ENCODE measurements at regions not wholly inside any gene's neighbourhood (a gene's known extent, or its start where the extent isn't known, plus 50 kb on each side); places are given as distances from the start of the nearest gene placed in this dataset.

DNA sequence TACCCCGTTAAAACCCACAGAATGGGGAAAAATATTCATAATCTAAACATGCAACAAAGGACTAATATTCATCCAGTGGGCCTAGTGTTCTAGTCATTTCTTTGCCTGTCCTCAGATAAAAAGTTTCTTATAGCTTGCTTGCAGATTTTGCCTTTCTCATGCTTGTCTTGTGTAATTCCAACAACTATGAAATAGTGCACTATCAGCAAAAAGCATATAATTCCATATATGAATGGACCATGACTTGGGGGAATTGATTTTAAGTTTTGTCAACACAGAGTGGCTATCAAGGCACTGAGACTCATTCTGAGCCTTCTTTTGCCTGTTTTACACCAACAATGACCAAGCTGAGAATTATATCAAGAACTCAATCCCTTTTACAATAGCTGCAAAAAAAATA, 278.6 kb upstream of the GPR149 start:
- BruUV-seq (replicated peaks): no TSS peak
- Histone ChIP-seq H3K79me2 (ENCODE audit: low read depth) (no peaks in the 10 kb centered on the region), H3K9me3 (ENCODE audit: insufficient read depth, low read depth) (no peaks in the 10 kb centered on the region), H3K36me3 (ENCODE audit: low read depth) (no peaks in the 10 kb centered on the region), H3F3A (ENCODE audit: insufficient read depth, low read depth) (no peaks in the 10 kb centered on the region), H3K4me3 (no peak overlapping the region), H3K4me1 (replicated peaks; ENCODE audit: insufficient read depth) (no peaks in the 10 kb centered on the region), H3K27ac (no peak overlapping the region), H2AFZ (no peak overlapping the region), H3K4me2 (no peak overlapping the region), H3K27me3 (ENCODE audit: insufficient read depth, low read depth) (no peaks in the 10 kb centered on the region), H4K20me1 (ENCODE audit: insufficient read depth) (no peaks in the 10 kb centered on the region), H3K9me2 (ENCODE audit: insufficient read depth) (no peaks in the 10 kb centered on the region)
- TF ChIP-seq CTCF (conservative IDR thresholded peaks at IDR 0.05) (no peak), EZH2 (IDR thresholded peaks at IDR 0.05; ENCODE audit: low read depth) (no peak)
- DNase-seq: no peak
- CTCF ChIA-PET: no interaction called here
- intact Hi-C loops (cut with micrococcal nuclease; ENCODE audit: unreplicated experiment): no loop called here
- POLR2A ChIA-PET (ENCODE audit: unreplicated experiment): no interaction called here

DNA sequence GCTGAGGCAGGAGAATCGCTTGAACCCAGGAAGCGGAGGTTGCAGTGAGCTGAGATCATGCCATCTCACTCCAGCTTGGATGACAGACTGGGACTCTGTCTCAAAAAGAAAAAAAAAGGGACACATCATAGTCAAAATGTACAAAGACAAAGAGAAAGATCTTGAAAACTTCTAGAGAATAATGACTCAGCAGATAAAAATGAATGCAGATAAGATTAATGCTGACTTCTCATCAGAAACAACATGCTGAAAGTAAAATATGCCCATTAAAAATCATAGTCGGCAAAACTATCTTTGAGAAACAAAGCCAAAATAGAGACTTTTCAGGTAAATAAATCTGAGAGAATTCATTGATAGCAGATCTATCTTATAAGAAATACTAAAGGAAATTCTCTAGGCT, 271.1 kb upstream of the GPR149 start:
- H3K4me2 ChIP-seq: no peak overlapping the region
- H3K9me3 ChIP-seq (ENCODE audit: insufficient read depth, low read depth): no peaks in the 10 kb centered on the region
- no peaks in the 10 kb centered on the region for H3K27me3 ChIP-seq (ENCODE audit: insufficient read depth, low read depth)
- H3K9me2 ChIP-seq (ENCODE audit: insufficient read depth): no peaks in the 10 kb centered on the region
- POLR2A ChIA-PET (ENCODE audit: unreplicated experiment): no interaction called here
- no peak overlapping the region for H3K4me3 ChIP-seq
- H3K36me3 ChIP-seq (ENCODE audit: low read depth): no peaks in the 10 kb centered on the region
- DNase-seq: no peak
- intact Hi-C loops (cut with micrococcal nuclease; ENCODE audit: unreplicated experiment): no loop called here
- no peaks in the 10 kb centered on the region for H3F3A ChIP-seq (ENCODE audit: insufficient read depth, low read depth)
- no peaks in the 10 kb centered on the region for H3K4me1 ChIP-seq (replicated peaks; ENCODE audit: insufficient read depth)
- no peak for TF ChIP-seq EZH2 (IDR thresholded peaks at IDR 0.05; ENCODE audit: low read depth)
- no peaks in the 10 kb centered on the region for H4K20me1 ChIP-seq (ENCODE audit: insufficient read depth)
- H2AFZ ChIP-seq: peak overlapping the region; percentile 14; the same call in 1 of the 2 replicates
- no peak overlapping the region for H3K27ac ChIP-seq
- no TSS peak for BruUV-seq (replicated peaks)
- H3K79me2 ChIP-seq (ENCODE audit: low read depth): no peaks in the 10 kb centered on the region
- CTCF ChIA-PET: no interaction called here

GRCh38 chr3:154690413-154690812, 260.4 kb upstream of the GPR149 start:
- no peak overlapping the region for H3K27ac ChIP-seq
- intact Hi-C loops (cut with micrococcal nuclease; ENCODE audit: unreplicated experiment): no loop called here
- TF ChIP-seq EZH2 (IDR thresholded peaks at IDR 0.05; ENCODE audit: low read depth) (no peak), CTCF (conservative IDR thresholded peaks at IDR 0.05) (no peak)
- H3F3A ChIP-seq (ENCODE audit: insufficient read depth, low read depth): no peaks in the 10 kb centered on the region
- H4K20me1 ChIP-seq (ENCODE audit: insufficient read depth): no peaks in the 10 kb centered on the region
- no peaks in the 10 kb centered on the region for H3K9me2 ChIP-seq (ENCODE audit: insufficient read depth)
- no peaks in the 10 kb centered on the region for H3K4me1 ChIP-seq (replicated peaks; ENCODE audit: insufficient read depth)
- no peaks in the 10 kb centered on the region for H3K79me2 ChIP-seq (ENCODE audit: low read depth)
- no peak for DNase-seq
- ChIA-PET CTCF (no interaction called here), POLR2A (ENCODE audit: unreplicated experiment) (interaction anchor here (0.6 kb wide), 1 partner anchor 406 kb away, joined by 6 read pairs; no protein-coding TSS in a partner anchor)
- H3K9me3 ChIP-seq (ENCODE audit: insufficient read depth, low read depth): no peaks in the 10 kb centered on the region
- no peaks in the 10 kb centered on the region for H3K36me3 ChIP-seq (ENCODE audit: low read depth)
- BruUV-seq (replicated peaks): no TSS peak
- H2AFZ ChIP-seq: no peak overlapping the region
- H3K4me3 ChIP-seq: no peak overlapping the region
- no peaks in the 10 kb centered on the region for H3K27me3 ChIP-seq (ENCODE audit: insufficient read depth, low read depth)
- no peak overlapping the region for H3K4me2 ChIP-seq

GRCh38 chr3:154684440-154684839, 254.4 kb upstream of the GPR149 start:
- no TSS peak for BruUV-seq (replicated peaks)
- H3K36me3 ChIP-seq (ENCODE audit: low read depth): no peaks in the 10 kb centered on the region

More at GRCh38 chr3:154684440-154684839, 254.4 kb upstream of the GPR149 start:
- H2AFZ ChIP-seq: no peak overlapping the region
- H3K27me3 ChIP-seq (ENCODE audit: insufficient read depth, low read depth): no peaks in the 10 kb centered on the region
- H3K9me2 ChIP-seq (ENCODE audit: insufficient read depth): no peaks in the 10 kb centered on the region
- no peak overlapping the region for H3K27ac ChIP-seq
- H3K9me3 ChIP-seq (ENCODE audit: insufficient read depth, low read depth): no peaks in the 10 kb centered on the region
- no peak overlapping the region for H3K4me2 ChIP-seq
- H3K4me3 ChIP-seq: no peak overlapping the region
- H3K4me1 ChIP-seq (replicated peaks; ENCODE audit: insufficient read depth): no peaks in the 10 kb centered on the region
- intact Hi-C loops (cut with micrococcal nuclease; ENCODE audit: unreplicated experiment): no loop called here
- POLR2A ChIA-PET (ENCODE audit: unreplicated experiment): no interaction called here
- CTCF ChIA-PET: no interaction called here
- H3F3A ChIP-seq (ENCODE audit: insufficient read depth, low read depth): no peaks in the 10 kb centered on the region
- no peak for DNase-seq
- no peaks in the 10 kb centered on the region for H3K79me2 ChIP-seq (ENCODE audit: low read depth)
- no peaks in the 10 kb centered on the region for H4K20me1 ChIP-seq (ENCODE audit: insufficient read depth)
- no peak for TF ChIP-seq CTCF (conservative IDR thresholded peaks at IDR 0.05)
- TF ChIP-seq EZH2 (IDR thresholded peaks at IDR 0.05; ENCODE audit: low read depth): no peak

Measured in PC-9 (cell line).